H1 (cell line): ENCODE measurements at regions not wholly inside any gene's neighbourhood (a gene's known extent, or its start where the extent isn't known, plus 50 kb on each side); places are given as distances from the start of the nearest gene placed in this dataset.

ENCODE experiments used
- CTCF ChIA-PET: fragments of 300-600 bp; sonication (Branson Sonifier 250); formaldehyde crosslinking; loops from one replicate; lab custom pipeline; 2021; ENCODE audit not compliant: partially characterized antibody; lab: Charles Lee
- POLR2A ChIA-PET: fragments of 300-600 bp; sonication (Branson Sonifier 250); formaldehyde crosslinking; loops from one replicate; lab custom pipeline; 2021; ENCODE audit warnings: inconsistent platforms; ENCODE audit not compliant: partially characterized antibody; lab: Charles Lee
- DNase-seq, 2 experiments: peaks; one replicate each; pipeline versions ENCODE4 v3.0.0 to v3.0.0-alpha.2; 2010 to 2022; ENCODE audit warnings: low spot score in 2 of 2, low read depth in 1 of 2, mixed read lengths in 1 of 2
- FAIRE-seq: peaks from 2 replicates; lab custom pipeline; 2011; peaks lifted over from hg19 to GRCh38; lab: Jason Lieb, UNC
- H2AFZ ChIP-seq: 2 replicates; pipeline ENCODE4 v1.8.1; 2012; ENCODE audit warnings: low read length, inconsistent platforms
- H2AK5ac ChIP-seq: 2 replicates; pipeline ENCODE4 v1.6.1; 2013; ENCODE audit warnings: low read depth, low read length
- H2BK120ac ChIP-seq: replicated peaks from 2 replicates; pipeline ENCODE3; 2013; ENCODE audit warnings: low read depth, low read length, inconsistent platforms
- H2BK12ac ChIP-seq: 2 replicates; pipeline ENCODE4 v1.6.1; 2013; ENCODE audit warnings: low read depth, low read length
- H2BK15ac ChIP-seq: 2 replicates; pipeline ENCODE4 v1.6.1; 2013; ENCODE audit warnings: low read length
- H2BK20ac ChIP-seq: 2 replicates; pipeline ENCODE4 v1.6.1; 2013; ENCODE audit warnings: low read length
- H2BK5ac ChIP-seq: 2 replicates; pipeline ENCODE4 v1.6.1; 2013; ENCODE audit warnings: low read depth, low read length
- H3K14ac ChIP-seq: 2 replicates; pipeline ENCODE4 v1.6.1; 2013; ENCODE audit warnings: inconsistent platforms; ENCODE audit not compliant: insufficient read length
- H3K18ac ChIP-seq: 2 replicates; pipeline ENCODE4 v1.6.1; 2013; ENCODE audit warnings: low read length; ENCODE audit errors: extremely low read depth
- H3K23ac ChIP-seq: 2 replicates; pipeline ENCODE4 v1.6.1; 2013; ENCODE audit warnings: inconsistent platforms; ENCODE audit not compliant: insufficient read length
- H3K23me2 ChIP-seq: 2 replicates; pipeline ENCODE4 v1.6.1; 2013; ENCODE audit warnings: low read depth, low read length
- H3K27ac ChIP-seq: 2 replicates; pipeline ENCODE4 v1.6.1; 2011; ENCODE audit warnings: low read depth, low read length, inconsistent platforms
- H3K27me3 ChIP-seq, 4 experiments: replicated peaks in 1 of 4; 1 replicate in 1 of 4; 2 replicates in 3 of 4; pipeline versions ENCODE4 v1.6.1 to v1.8.1; 2011 to 2013; ENCODE audit warnings: low read length in 3 of 4, mild to moderate bottlenecking in 3 of 4, inconsistent platforms in 2 of 4, mixed read lengths in 2 of 4, moderate library complexity in 1 of 4; ENCODE audit not compliant: control insufficient read depth in 3 of 4, insufficient read depth in 3 of 4; ENCODE audit errors: extremely low read depth in 1 of 4
- H3K36me3 ChIP-seq, 4 experiments: 2 replicates each; pipeline versions ENCODE4 v1.6.1 to v1.8.1; 2011 to 2013; ENCODE audit warnings: mild to moderate bottlenecking in 4 of 4, low read length in 3 of 4, moderate library complexity in 2 of 4, control low read depth in 1 of 4, inconsistent platforms in 1 of 4; ENCODE audit not compliant: insufficient read depth in 4 of 4, control insufficient read depth in 2 of 4
- H3K4ac ChIP-seq: replicated peaks from 2 replicates; pipeline ENCODE3; 2013; ENCODE audit warnings: low read length, low read depth, mixed read lengths, inconsistent platforms; ENCODE audit not compliant: insufficient read length
- H3K4me1 ChIP-seq, 4 experiments: replicated peaks in 1 of 4; 1 replicate in 1 of 4; 2 replicates in 3 of 4; pipeline versions ENCODE4 v1.6.1 to v1.8.1; 2011 to 2013; ENCODE audit warnings: low read length in 3 of 4, inconsistent platforms in 2 of 4, mixed read lengths in 1 of 4; ENCODE audit not compliant: insufficient read depth in 4 of 4, control insufficient read depth in 3 of 4
- H3K4me2 ChIP-seq, 2 experiments: 2 replicates each; pipeline versions ENCODE4 v1.6.1 to v1.8.1; 2011 to 2013; ENCODE audit warnings: low read depth in 2 of 2, low read length in 2 of 2, control low read depth in 1 of 2, inconsistent platforms in 1 of 2, mild to moderate bottlenecking in 1 of 2; ENCODE audit not compliant: insufficient read depth in 1 of 2
- H3K4me3 ChIP-seq, 4 experiments: fragments of 200-600, 300-600 bp in 1 of 4; sonication (generic), shearing (Covaris generic), sonication (Bioruptor Twin) in 1 of 4; 2 replicates each; pipeline versions ENCODE4 v1.5.1 to v1.8.1; 2011 to 2016; ENCODE audit warnings: low read length in 4 of 4, low read depth in 3 of 4, control low read depth in 2 of 4, inconsistent platforms in 2 of 4, mild to moderate bottlenecking in 2 of 4, mixed read lengths in 1 of 4, moderate library complexity in 1 of 4; ENCODE audit not compliant: insufficient read depth in 2 of 4; ENCODE audit errors: extremely low read depth in 1 of 4
- H3K56ac ChIP-seq: replicated peaks from 2 replicates; pipeline ENCODE3; 2013; ENCODE audit warnings: low read depth, mild to moderate bottlenecking, mixed read lengths, low read length, inconsistent platforms; ENCODE audit not compliant: insufficient read length
- H3K79me1 ChIP-seq: 2 replicates; pipeline ENCODE4 v1.6.1; 2013; ENCODE audit warnings: low read depth, low read length, control low read depth
- H3K79me2 ChIP-seq, 2 experiments: 2 replicates each; pipeline versions ENCODE4 v1.6.1 to v1.8.1; 2012 to 2013; ENCODE audit warnings: low read length in 2 of 2, mild to moderate bottlenecking in 2 of 2, inconsistent platforms in 1 of 2; ENCODE audit not compliant: insufficient read depth in 2 of 2, control insufficient read depth in 1 of 2
- H3K9ac ChIP-seq, 4 experiments: replicated peaks in 1 of 4; 1 replicate in 1 of 4; 2 replicates in 3 of 4; pipeline versions ENCODE4 v1.6.1 to v1.8.1; 2011 to 2013; ENCODE audit warnings: low read depth in 3 of 4, low read length in 3 of 4, control low read depth in 2 of 4, mild to moderate bottlenecking in 2 of 4, moderate library complexity in 2 of 4, inconsistent platforms in 1 of 4; ENCODE audit errors: extremely low read depth in 1 of 4
- H3K9me3 ChIP-seq, 2 experiments: 2 replicates each; pipeline versions ENCODE4 v1.6.1 to v1.8.1; 2012 to 2013; ENCODE audit warnings: mild to moderate bottlenecking in 2 of 2, moderate library complexity in 2 of 2, control low read depth in 1 of 2, inconsistent platforms in 1 of 2, low read depth in 1 of 2, low read length in 1 of 2, mixed read lengths in 1 of 2; ENCODE audit not compliant: insufficient read depth in 2 of 2
- H4K20me1 ChIP-seq, 2 experiments: replicated peaks in 1 of 2; 2 replicates each; pipeline versions ENCODE3 to v1.8.1; 2011 to 2013; ENCODE audit warnings: inconsistent platforms in 2 of 2, low read length in 2 of 2, mild to moderate bottlenecking in 1 of 2; ENCODE audit not compliant: insufficient read depth in 2 of 2, control insufficient read depth in 1 of 2
- H4K5ac ChIP-seq: 2 replicates; pipeline ENCODE4 v1.6.1; 2013; ENCODE audit warnings: low read length, low read depth, mixed read lengths, inconsistent platforms; ENCODE audit not compliant: insufficient read length
- H4K8ac ChIP-seq: 2 replicates; pipeline ENCODE4 v1.8.0; 2013; ENCODE audit warnings: mild to moderate bottlenecking, moderate library complexity, low read length, inconsistent platforms; ENCODE audit not compliant: insufficient read depth; ENCODE audit errors: extremely low read depth
- H4K91ac ChIP-seq: replicated peaks from 2 replicates; pipeline ENCODE3; 2013; ENCODE audit warnings: low read length, mixed read lengths, inconsistent platforms; ENCODE audit not compliant: insufficient read length
- BACH1 ChIP-seq: IDR thresholded peaks from 2 replicates; pipeline ENCODE4 v1.6.1; 2012; ENCODE audit warnings: low read length, improper control_type of control experiment
- CHD1 ChIP-seq: IDR thresholded peaks from 2 replicates; pipeline ENCODE4 v1.6.1; 2012; ENCODE audit warnings: low read depth, low read length, improper control_type of control experiment
- CTCF ChIP-seq, 3 experiments: IDR thresholded peaks; 1 replicate in 2 of 3; 2 replicates in 1 of 3; pipeline versions ENCODE4 v1.5.1 to v1.6.1; 2011; ENCODE audit warnings: low read length in 3 of 3, mild to moderate bottlenecking in 3 of 3, inconsistent platforms in 2 of 3, low read depth in 1 of 3, moderate library complexity in 1 of 3; ENCODE audit not compliant: insufficient read depth in 1 of 3; ENCODE audit errors: control extremely low read depth in 1 of 3
- FOSL1 ChIP-seq: IDR thresholded peaks from 2 replicates; pipeline ENCODE4 v1.6.1; 2011; ENCODE audit warnings: mild to moderate bottlenecking, low read depth, low read length, moderate library complexity; ENCODE audit not compliant: insufficient read depth
- KDM4A ChIP-seq: IDR thresholded peaks from one replicate; pipeline ENCODE4 v1.7.1; 2012; ENCODE audit warnings: low read depth, mild to moderate bottlenecking, moderate library complexity, low read length, inconsistent platforms; ENCODE audit not compliant: severe bottlenecking
- KDM5A ChIP-seq: fragments of 200-600 bp; IDR thresholded peaks from 2 replicates; pipeline ENCODE4 v1.7.1; 2012; ENCODE audit warnings: mild to moderate bottlenecking, low read length, inconsistent platforms, mixed read lengths
- PHF8 ChIP-seq: fragments of 200-600 bp; sonication (generic); conservative IDR thresholded peaks from 2 replicates; pipeline ENCODE4 v1.7.1; 2012; ENCODE audit warnings: low read depth, mild to moderate bottlenecking, inconsistent platforms, low read length, moderate library complexity
- POLR2A ChIP-seq, 2 experiments: IDR thresholded peaks; 1 replicate in 1 of 2; 2 replicates in 1 of 2; pipeline ENCODE4 v1.6.1; 2011; ENCODE audit warnings: low read depth in 2 of 2, low read length in 2 of 2, mild to moderate bottlenecking in 2 of 2; ENCODE audit errors: control extremely low read depth in 1 of 2
- TCF12 ChIP-seq: IDR thresholded peaks from 2 replicates; pipeline ENCODE4 v1.6.1; 2011; ENCODE audit warnings: low read depth, mild to moderate bottlenecking, low read length
- YY1 ChIP-seq: IDR thresholded peaks from 2 replicates; pipeline ENCODE4 v1.6.1; 2011; ENCODE audit warnings: low read depth, mild to moderate bottlenecking, low read length
- WGBS, 2 experiments: shearing (Covaris generic) in 1 of 2; methylation state at CpG; one replicate each; pipeline versions ENCODE4 v1.1.6 to v1.1.7; 2013 to 2015; ENCODE audit warnings: low lambda C conversion rate in 2 of 2, mixed read lengths in 2 of 2, inconsistent platforms in 1 of 2, low coverage in 1 of 2, missing lambda C conversion rate in 1 of 2; ENCODE audit not compliant: insufficient replicate concordance in 2 of 2, insufficient coverage in 1 of 2, insufficient read length in 1 of 2; ENCODE audit errors: extremely low coverage in 1 of 2, missing lambda C conversion rate in 1 of 2; 5-methylcytosine and 5-hydroxymethylcytosine counted together
- TF ChIP-seq, protein P1 (sequence below): IDR thresholded peaks from 2 replicates; pipeline ENCODE4 v1.6.1; 2011; ENCODE audit warnings: low read length, improper control_type of control experiment

- Histone ChIP-seq H2AK5ac (no peak overlapping the region), H2BK12ac (no peak overlapping the region), H2BK5ac (no peak overlapping the region), H3K27me3 (peaks cover 0 to 1% (median 0%) of the 10 kb centered on the region in 4 experiments; a peak in 1 of 7 replicates), H3K4me1 (no peaks in the 10 kb centered on the region), H3K23ac (no peak overlapping the region), H4K91ac (no peak overlapping the region), H3K9ac (no peak overlapping the region), H3K79me2 (no peaks in the 10 kb centered on the region), H4K20me1 (no peaks in the 10 kb centered on the region), H4K8ac (no peak overlapping the region), H2BK20ac (no peak overlapping the region), H3K56ac (no peak overlapping the region), H3K4me3 (no peak overlapping the region), H2BK120ac (no peak overlapping the region), H3K79me1 (no peaks in the 10 kb centered on the region), H3K27ac (no peak overlapping the region), H3K4me2 (no peak overlapping the region), H2AFZ (no peak overlapping the region; the same call in 1 of the 2 replicates), H4K5ac (no peak overlapping the region), H3K23me2 (no peaks in the 10 kb centered on the region), H3K9me3 (no peaks in the 10 kb centered on the region), H3K18ac (no peak overlapping the region), H2BK15ac (no peak overlapping the region), H3K36me3 (no peaks in the 10 kb centered on the region; a peak in 1 of 8 replicates), H3K4ac (no peak overlapping the region), H3K14ac (no peak overlapping the region)
- POLR2A ChIA-PET, result no interaction called here
- 90% methylated on average over 1 of the region's 1 CpG; no CpG with 5 or more reads in 1 of the 2 experiments for WGBS, 2 experiments
- FAIRE-seq, result no peak
- CTCF ChIA-PET, result interaction anchor here (2.1 kb wide), 1 partner anchor 14 kb away, joined by 6 read pairs; no protein-coding TSS in a partner anchor
- no peak for DNase-seq
- TF ChIP-seq BACH1, result no peak
- TF ChIP-seq, protein P1, sequence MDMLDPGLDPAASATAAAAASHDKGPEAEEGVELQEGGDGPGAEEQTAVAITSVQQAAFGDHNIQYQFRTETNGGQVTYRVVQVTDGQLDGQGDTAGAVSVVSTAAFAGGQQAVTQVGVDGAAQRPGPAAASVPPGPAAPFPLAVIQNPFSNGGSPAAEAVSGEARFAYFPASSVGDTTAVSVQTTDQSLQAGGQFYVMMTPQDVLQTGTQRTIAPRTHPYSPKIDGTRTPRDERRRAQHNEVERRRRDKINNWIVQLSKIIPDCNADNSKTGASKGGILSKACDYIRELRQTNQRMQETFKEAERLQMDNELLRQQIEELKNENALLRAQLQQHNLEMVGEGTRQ, result no peak
- no peak for TF ChIP-seq FOSL1
- TF ChIP-seq KDM5A, result no peak
- no peak for TF ChIP-seq CTCF (IDR thresholded peaks at IDR 0.05; ENCODE audit: control extremely low read depth in 1 of 3, insufficient read depth in 1 of 3, low read depth in 1 of 3, low read length in 3 of 3)
- no peak for TF ChIP-seq KDM4A
- TF ChIP-seq CHD1, result no peak
- TF ChIP-seq YY1, result no peak
- TF ChIP-seq PHF8, result no peak
- TF ChIP-seq TCF12, result no peak
- TF ChIP-seq POLR2A (IDR thresholded peaks at IDR 0.05; ENCODE audit: control extremely low read depth in 1 of 2, low read depth in 2 of 2, low read length in 2 of 2), result no peak
Observed at GRCh38 chr1:195899762-195900352, 708.4 kb downstream of the KCNT2 start.
